ENCODE measurements at regions not wholly inside any gene's neighbourhood (a gene's known extent, or its start where the extent isn't known, plus 50 kb on each side); places are given as distances from the start of the nearest gene placed in this dataset.
"Not testable (repeated sequence)": the region's sequence is repeated elsewhere in the genome, so short reads cannot be mapped to it uniquely, and the experiment has no call there.

- DNase-seq = no peak
Measured at GRCh38 chr10:91091780-91092179, 128.7 kb upstream of the PCGF5 start.

GRCh38 chr10:91096274-91096673, 124.2 kb upstream of the PCGF5 start:
- no peak for DNase-seq

DNA sequence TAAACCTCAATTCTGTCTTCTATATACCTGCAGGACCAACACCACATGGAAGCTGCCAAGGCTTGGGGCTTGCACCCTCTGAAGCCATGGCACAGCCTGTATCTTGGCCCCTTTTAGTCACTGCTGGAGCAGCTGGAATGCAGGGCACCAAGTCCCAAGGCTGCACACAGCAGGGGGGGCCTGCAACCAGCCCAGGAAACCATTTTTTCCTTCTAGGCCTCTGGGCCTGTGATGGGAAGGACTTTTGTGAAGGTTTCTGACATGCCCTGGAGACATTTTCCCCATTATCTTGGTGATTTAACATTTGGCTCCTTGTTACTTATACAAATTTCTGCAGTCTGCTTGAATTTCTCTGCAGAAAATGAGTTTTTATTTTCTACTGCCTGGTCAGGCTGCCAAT, 123.2 kb upstream of the PCGF5 start:
- no peak for DNase-seq

DNA sequence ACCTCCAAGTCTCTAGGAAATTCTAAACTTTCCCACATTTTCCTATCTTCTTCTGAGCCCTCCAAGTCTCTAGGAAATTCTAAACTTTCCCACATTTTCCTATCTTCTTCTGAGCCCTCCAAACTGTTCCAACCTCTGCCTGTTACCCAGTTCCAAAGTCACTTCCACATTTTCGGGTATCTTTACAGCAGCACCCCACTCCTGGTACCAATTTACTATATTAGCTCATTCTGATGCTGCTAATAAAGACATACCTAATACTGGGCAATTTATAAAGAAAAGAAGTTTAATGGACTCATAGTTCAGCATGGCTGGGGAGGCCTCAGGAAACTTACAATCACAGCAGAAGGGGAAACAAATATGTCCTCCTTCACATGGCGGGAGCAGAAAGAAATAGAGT, 122.4 kb upstream of the PCGF5 start:
- DNase-seq = not testable (repeated sequence)

DNA sequence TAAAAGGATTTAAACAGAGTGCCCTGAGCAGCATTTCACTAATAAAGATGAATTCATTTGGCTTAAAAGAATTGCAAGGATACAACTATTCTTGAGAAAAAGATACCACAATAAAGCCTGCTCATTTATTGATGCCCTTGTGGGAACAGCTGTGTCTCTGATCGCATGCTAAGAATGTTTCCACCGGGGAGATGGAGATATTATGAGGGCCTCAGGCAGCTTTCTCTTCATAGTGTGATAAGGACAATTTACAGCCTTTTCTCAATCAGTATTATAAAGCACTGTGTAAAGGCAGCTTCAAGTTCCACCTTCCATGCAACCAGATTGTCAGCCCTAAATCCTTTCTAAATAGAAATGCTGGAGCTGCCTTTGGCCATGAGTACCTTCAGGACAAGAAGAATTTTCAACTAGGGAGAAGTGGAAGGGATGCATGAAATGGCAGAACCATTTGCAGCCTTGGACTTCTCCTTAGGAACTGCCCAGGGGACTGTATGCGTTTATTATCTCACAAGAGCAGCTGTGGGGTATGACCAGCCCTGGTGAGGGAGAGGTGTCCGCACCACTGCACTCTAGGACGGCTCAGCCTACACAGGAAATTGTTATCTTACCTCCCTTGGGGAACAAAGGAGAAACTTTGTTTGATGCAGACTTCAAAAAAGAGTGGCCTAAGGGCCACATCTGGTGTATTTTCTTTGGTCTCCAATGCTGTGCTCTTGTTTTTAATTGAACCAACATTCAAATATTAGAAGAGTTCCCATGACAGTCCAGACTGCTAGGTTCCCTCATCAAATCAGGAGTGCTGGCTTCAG, 116.9 kb upstream of the PCGF5 start:
- DNase-seq = no peak

DNA sequence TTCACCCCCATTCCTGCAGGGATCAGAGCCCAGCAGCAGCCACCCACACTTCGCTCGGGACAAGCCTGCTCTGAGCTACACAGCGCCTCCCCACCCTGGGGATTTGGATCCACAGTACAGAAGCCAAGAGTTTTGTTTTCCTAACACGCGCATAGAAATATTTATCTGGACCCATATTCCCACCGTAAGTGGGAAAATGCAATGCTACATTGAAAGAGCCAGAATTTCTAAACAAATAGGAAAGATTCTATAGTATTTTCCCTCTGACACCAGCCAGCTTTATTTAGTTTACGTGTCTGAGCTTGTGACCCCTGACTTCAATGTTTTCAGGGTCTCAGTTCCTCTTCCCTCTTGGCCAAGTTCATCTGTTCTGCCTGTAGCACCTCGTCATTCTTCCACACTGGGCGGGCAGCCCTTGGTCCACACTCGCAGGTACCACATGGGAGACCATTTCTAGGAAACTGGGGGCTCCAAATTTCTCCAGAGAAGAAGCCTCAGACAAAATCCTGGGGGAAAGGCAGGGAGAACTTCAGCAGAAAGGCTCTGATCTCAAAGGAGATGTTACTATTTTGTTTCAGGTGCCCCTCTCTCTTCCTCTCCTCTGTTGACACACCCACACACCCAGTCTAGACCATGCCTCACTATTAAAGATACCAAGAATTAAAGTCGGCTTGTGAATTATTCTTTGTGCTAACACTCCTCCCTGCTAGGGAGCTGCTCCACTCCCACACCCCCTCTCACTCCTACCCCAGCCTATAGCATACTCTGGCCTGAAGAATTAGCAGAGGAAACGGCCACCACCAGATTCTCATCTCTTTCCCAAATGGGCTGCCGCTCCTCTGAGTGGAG, 116.0 kb upstream of the PCGF5 start:
- no peak for DNase-seq

DNA sequence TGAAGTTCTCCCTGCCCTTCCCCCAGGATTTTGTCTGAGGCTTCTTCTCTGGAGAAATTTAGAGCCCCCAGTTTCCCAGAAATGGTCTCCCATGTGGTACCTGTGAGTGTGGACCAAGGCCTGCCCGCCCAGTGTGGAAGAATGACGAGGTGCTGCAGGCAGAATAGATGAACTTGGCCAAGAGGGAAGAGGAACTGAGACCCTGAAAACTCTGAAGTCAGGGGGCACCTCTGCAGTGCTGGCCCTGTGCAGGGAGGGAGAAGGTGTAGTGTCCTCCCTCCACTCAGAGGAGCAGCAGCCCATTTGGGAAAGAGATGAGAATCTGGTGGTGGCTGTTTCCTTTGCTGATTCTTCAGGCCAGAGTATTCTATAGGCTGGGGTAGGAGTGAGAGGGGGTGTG, 115.2 kb upstream of the PCGF5 start:
- DNase-seq = no peak

DNA sequence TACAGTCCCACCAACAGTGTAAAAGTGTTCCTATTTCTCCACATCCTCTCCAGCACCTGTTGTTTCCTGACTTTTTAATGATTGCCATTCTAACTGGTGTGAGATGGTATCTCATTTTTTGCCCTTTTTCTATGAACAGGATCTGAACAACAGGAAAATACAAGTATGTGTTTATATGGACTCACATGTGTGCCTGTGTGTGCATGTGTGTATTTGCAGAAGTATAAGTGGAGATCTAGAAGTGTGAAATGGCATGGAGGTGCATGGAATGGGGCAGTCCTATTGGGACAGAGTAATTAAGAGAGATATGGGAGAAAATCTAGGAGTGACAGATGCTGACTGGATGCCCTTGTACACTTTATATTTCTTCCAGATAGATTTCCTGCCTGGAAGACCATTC, 111.6 kb upstream of the PCGF5 start:
- no peak for DNase-seq

DNA sequence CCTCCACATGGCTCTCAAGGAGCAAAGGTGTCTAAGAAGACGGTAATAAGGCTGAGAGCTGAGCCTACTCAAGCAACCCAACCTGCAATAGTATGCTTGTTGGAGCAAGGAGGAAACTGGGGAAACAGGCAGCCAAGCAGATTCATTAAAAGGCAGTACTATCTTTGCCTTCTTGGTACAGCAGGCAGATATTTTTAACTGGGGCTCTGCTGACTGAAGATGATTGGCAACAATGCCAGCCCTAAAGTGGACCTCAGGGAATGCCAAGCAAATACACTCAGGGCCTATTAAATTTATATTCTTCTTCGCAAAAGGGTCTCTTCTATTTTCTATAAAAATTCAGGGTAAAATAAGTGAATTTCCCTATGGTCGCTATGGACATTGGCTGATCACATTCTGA, 109.4 kb upstream of the PCGF5 start:
- DNase-seq = no peak

- no peak for DNase-seq
Measured at GRCh38 chr10:91115618-91116390, 104.7 kb upstream of the PCGF5 start.

- no peak for DNase-seq
Measured at GRCh38 chr10:91117505-91117904, 103.0 kb upstream of the PCGF5 start.

DNA sequence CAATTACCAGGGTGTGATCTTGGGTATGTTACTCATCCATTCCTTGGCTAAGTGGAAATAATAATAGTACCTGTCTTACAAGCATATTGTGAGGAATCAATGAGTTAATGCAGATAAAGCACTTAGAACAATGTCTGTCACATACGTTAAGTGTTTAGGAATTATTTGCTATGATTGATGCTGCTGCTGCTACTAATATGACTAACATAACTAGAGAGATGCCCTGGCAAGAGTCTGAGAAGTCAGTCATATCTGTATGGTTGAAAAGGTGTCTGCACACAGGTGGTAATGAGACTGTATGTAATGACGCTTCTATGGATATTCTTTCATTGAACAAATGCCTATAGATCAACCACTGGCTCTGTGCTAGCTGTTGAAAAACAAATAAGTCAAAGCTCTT, 100.1 kb upstream of the PCGF5 start:
- DNase-seq = no peak

GRCh38 chr10:91123261-91123660, 97.2 kb upstream of the PCGF5 start:
- DNase-seq = no peak

DNA sequence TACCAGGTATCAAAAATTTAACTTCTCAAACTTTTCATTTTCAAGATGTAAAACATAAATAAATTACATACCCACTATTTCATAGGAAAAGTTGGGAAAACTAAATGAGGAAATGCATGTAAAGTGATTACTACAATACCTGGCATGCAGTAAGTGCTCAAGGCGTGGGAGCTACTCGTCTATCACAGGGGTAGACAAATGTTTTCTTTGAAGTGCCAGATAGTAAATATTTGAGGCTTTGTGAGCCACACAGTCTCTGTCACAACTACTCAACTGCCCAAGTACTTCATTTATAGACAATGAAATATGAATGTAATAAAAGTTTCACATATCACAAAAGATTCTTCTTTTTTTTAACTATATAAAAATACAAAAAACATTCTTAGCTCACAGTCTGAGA, 96.4 kb upstream of the PCGF5 start:
- no peak for DNase-seq

GRCh38 chr10:91126471-91126870, 94.0 kb upstream of the PCGF5 start:
- DNase-seq = no peak

DNA sequence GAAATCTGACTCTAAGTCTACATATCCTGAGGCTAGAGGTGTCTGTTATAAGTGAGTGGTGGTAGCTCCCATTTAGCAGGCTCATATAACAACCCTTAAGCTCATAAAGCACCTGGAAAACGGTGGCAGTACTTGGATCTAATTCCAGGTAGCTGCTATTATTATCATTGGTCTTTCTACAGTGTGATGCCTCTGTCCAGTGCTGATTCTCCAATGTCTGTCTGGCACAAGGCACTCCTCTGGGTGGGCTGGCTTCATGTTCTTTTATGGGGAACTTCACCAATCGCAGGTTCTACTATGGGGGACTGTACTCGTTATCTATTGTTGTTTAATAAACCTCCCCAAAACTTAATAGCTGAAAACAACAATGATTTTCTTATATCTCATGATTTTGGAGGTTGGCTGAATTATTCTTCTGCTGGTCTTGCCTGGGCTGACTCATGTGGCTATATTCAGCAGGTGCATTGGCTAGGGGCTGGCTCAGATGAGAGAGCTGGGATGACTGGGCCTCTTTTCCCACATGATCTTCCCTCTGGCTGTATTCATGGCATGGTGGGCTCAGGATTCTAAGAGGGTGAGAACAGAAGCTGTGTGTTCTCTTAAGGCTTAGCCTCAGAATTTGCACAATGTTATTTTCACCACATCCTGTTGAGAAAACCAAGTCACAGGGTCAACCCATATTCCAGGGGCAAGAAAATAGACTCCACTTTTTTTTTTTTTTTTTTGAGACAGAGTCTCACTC, 93.0 kb upstream of the PCGF5 start:
- DNase-seq = no peak

- DNase-seq = no peak
Measured at GRCh38 chr10:91135113-91135512, 85.3 kb upstream of the PCGF5 start.

DNA sequence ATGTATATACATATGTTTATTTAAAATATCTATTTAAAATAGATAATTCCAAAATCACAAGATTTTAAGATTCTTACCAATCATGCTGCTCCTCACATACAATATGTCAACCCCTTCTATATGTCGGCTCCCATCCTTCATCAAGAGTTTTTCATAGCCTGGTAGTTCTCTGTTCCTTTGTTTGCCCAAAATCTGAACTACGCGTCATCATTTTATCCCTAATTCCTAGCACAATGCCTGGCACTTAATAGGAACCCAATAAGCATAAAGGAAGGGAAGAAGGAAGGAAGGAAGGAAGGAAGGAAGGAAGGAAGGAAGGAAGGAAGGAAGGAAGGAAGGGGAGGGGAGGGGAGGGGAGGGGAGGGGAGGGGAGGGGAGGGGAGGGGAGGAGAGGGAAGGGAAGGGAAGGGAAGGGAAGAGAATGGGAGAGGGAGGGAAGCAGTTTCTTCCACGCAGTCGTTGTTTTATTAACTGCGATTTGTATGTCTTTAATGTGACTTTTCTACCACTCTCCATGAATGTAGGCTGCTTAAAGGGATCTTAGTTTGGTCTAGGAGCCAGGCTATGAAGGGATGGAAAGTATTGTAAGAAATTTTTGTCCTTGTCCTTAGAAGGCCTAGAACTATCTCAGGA, 83.3 kb upstream of the PCGF5 start:
- no peak for DNase-seq

- no peak for DNase-seq
Measured at GRCh38 chr10:91137822-91138221, 82.6 kb upstream of the PCGF5 start.

GRCh38 chr10:91140995-91141549, 79.4 kb upstream of the PCGF5 start:
- no peak for DNase-seq

DNA sequence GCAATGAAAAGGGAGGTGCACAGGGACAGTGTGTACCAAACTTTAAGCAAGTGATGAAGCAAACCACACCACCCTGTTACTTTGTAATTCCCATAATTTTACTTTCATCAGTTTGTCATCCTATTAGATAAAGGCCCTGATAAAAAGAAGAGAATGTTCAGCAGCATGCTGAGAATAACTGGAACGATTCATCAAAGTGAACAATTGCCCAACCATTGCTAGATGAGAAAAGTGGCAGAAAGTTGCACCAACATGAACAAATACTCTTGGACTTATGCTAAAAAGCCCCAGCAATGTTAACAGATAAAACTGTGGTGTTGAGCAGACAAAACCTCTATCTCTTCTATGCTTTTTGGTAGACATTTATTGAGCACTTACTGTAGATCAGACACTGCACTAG, 75.5 kb upstream of the PCGF5 start:
- no peak for DNase-seq

DNA sequence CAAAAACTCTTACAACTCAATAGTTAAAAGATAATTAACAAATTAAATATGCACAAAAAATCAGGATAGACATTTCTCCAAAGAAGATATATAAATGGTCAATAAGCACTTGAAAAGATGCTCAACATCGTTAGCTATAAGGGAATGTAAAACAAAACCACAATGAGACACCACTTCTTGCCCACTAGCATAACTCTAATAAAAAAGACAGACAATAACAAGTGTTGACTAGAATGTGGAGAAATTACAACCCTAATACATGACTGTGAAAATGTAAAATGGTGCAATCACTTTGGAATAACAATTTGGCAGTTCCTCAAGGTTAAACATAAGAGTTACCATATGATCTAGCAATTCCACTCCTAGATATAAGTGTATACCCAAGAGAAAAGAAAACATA, 74.3 kb upstream of the PCGF5 start:
- DNase-seq = no peak
